Stimulated activated CD8-positive, alpha-beta memory T cell treated with anti-CD3 and anti-CD28 coated beads, Interleukin-7, amount 100 ng/mL, for 48 hours (primary cell): ENCODE measurements at regions not wholly inside any gene's neighbourhood (a gene's known extent, or its start where the extent isn't known, plus 50 kb on each side); places are given as distances from the start of the nearest gene placed in this dataset.
"Not testable (repeated sequence)": the region's sequence is repeated elsewhere in the genome, so short reads cannot be mapped to it uniquely, and the experiment has no call there.

ENCODE experiments used
- DNase-seq, 2 donors: peaks; one replicate each; pipeline ENCODE4 v3.0.0-alpha.2; 2020; ENCODE audit warnings: low read depth in 1 of 2; ENCODE audit errors: extremely low read depth in 1 of 2

GRCh38 chr16:26840691-26841090, 226.0 kb upstream of the C16orf82 start:
- no peak for DNase-seq

- DNase-seq, result no peak
These were observed 210.5 kb upstream of the C16orf82 start for GRCh38 chr16:26856271-26856670.

GRCh38 chr16:26856791-26857190, 209.9 kb upstream of the C16orf82 start:
- DNase-seq, result no peak

- no peak for DNase-seq
These were observed 209.4 kb upstream of the C16orf82 start for GRCh38 chr16:26857371-26857770.

- no peak for DNase-seq
These were observed 206.2 kb upstream of the C16orf82 start for GRCh38 chr16:26860506-26860905.

GRCh38 chr16:26863931-26864330, 202.8 kb upstream of the C16orf82 start:
- DNase-seq, result no peak

- DNase-seq, result not testable (repeated sequence)
These were observed 192.4 kb upstream of the C16orf82 start for GRCh38 chr16:26874318-26874717.

GRCh38 chr16:26877421-26877820, 189.3 kb upstream of the C16orf82 start:
- DNase-seq, result no peak

- no peak for DNase-seq
These were observed 181.1 kb upstream of the C16orf82 start for GRCh38 chr16:26885674-26886073.

GRCh38 chr16:26889740-26890139, 177.0 kb upstream of the C16orf82 start:
- DNase-seq, result no peak

- no peak for DNase-seq
These were observed 168.5 kb upstream of the C16orf82 start for GRCh38 chr16:26898200-26898599.

- DNase-seq, result no peak
These were observed 165.4 kb upstream of the C16orf82 start for GRCh38 chr16:26901196-26901861.

- no peak for DNase-seq
These were observed 164.7 kb upstream of the C16orf82 start for GRCh38 chr16:26901983-26902382.

GRCh38 chr16:26905336-26905735, 161.4 kb upstream of the C16orf82 start:
- no peak for DNase-seq

- no peak for DNase-seq
These were observed 157.1 kb upstream of the C16orf82 start for GRCh38 chr16:26909623-26910022.

- DNase-seq, result no peak
These were observed 155.3 kb upstream of the C16orf82 start for GRCh38 chr16:26911436-26911835.

- no peak for DNase-seq
These were observed 152.9 kb upstream of the C16orf82 start for GRCh38 chr16:26913851-26914250.

- DNase-seq, result no peak
These were observed 135.7 kb upstream of the C16orf82 start for GRCh38 chr16:26930786-26931581.

GRCh38 chr16:26950636-26951035, 116.1 kb upstream of the C16orf82 start:
- DNase-seq, result no peak

GRCh38 chr16:26951950-26952349, 114.8 kb upstream of the C16orf82 start:
- DNase-seq, result no peak

- no peak for DNase-seq
These were observed 114.3 kb upstream of the C16orf82 start for GRCh38 chr16:26952411-26952810.

GRCh38 chr16:26957283-26957859, 109.4 kb upstream of the C16orf82 start:
- DNase-seq, result no peak
